HG03025 (cell line): ENCODE measurements at regions not wholly inside any gene's neighbourhood (a gene's known extent, or its start where the extent isn't known, plus 50 kb on each side); places are given as distances from the start of the nearest gene placed in this dataset.

Experiments
- ATAC-seq: cut with Tn5 transposase; IDR thresholded peaks from one replicate; pipeline ENCODE4 v1.9.1; 2021; ENCODE audit warnings: mild to moderate bottlenecking, moderate library complexity; ENCODE audit not compliant: unreplicated experiment, low FRiP score

- no peak for ATAC-seq
These were observed 137.2 kb upstream of the EDNRA start for GRCh38 chr4:147343692-147344091.

DNA sequence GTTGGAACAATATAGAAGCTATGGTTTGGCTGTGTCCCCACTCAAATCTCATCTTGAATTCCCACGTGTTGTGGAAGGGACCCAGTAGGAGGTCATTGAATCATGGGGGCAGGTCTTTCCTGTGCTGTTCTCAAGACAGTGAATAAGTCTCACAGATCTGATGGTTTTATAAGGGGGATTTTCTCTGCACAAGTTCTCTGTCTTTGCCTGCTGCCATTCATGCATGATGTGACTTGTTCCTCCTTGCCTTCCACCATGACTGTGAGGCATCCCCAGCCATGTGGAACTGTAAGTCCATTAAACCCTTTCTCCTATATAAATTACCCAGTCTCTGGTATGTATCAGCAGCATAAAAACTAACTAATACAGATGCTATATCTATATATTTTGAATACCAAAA is 135.2 kb upstream of the EDNRA start:
- ATAC-seq, result no peak

DNA sequence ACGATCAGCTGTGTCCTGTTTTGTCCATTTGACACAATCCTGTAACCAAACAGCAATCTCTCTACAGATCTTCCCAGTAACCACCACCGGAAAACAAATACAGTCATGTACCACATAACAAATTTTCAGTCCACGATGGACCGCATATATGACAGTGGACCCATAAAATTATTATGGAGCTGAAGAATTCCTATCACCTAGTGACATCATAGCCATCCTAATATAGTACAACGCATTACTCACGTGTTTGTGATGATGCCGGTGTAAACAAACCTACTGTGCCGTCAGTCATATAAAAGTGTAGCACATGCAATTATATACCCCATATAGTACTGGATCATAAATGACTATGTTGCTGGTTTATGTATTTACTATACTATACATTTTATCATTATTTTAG is 133.7 kb upstream of the EDNRA start:
- no peak for ATAC-seq

GRCh38 chr4:147349193-147349592 is 131.7 kb upstream of the EDNRA start:
- no peak for ATAC-seq

GRCh38 chr4:147351083-147351787 is 129.7 kb upstream of the EDNRA start:
- ATAC-seq, result no peak

- ATAC-seq, result no peak
These were observed 126.7 kb upstream of the EDNRA start for GRCh38 chr4:147354237-147354636.

DNA sequence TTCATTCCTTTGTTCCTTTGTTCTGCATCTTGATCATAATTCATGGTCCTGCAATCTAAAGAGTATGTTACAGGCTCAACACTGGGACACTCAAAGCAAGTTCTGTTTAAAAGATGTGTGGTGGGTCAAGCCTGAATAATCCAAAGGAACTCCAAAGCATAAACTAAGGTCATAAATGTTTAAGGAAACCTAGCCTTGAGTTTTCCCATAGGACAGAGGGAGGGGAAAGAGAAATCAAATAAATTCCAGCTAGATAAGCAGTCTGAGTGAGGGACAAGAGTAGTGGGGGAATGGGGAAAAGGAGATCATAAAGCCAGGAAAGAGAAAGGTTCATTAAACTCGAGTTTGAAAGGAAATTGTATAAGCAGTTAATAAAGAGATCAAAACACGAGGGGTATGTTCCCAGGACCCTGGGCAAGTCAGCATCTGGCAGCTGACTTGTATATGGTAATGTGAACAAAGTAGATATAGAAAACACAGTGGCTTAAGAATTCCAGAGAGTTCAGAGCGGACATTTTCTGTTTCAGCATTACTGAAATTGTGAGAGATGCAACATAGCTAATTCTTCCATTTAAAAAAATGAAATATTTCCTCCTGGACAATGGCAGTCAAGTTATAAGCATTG is 125.8 kb upstream of the EDNRA start:
- ATAC-seq, result no peak

DNA sequence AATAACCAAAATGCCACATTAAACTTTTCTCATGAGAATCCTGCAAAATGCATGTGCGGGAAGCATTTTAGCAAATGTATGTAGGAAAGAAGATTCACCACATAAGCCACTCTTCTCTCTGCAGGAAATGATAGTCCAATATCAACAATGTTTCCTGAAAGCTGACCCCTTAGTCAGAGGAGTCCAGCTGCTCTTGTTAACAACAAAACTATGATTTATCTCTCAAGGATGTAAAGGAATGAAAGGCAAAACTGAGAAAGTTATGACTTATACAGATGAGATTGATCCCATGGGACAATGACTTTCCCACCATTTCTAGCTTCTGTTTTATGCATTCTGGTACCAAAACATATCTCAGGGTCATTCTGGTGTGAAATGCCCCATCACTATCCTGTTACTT is 125.0 kb upstream of the EDNRA start:
- ATAC-seq, result no peak

GRCh38 chr4:147360301-147360700 is 120.6 kb upstream of the EDNRA start:
- ATAC-seq, result no peak

- no peak for ATAC-seq
These were observed 119.2 kb upstream of the EDNRA start for GRCh38 chr4:147361726-147362125.

DNA sequence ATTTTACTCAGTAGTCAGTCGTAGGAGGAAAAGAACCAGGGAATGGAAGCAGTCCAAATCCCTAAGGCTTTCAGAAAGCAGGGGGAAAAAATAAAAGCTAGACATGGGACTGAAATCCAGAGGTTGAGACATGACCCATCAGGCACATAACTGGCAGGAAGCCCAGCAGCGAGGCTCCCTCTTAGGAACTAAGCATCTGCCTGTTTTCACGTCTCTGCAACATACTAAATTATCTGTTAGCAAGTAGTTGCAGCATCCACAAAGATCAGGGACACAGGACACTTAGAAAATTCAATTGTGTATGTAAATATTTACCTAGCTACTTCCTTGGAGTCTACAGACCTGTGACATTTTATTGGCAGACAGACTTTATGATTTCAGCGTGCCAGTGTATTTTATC is 118.0 kb upstream of the EDNRA start:
- ATAC-seq, result no peak

- ATAC-seq, result no peak
These were observed 117.4 kb upstream of the EDNRA start for GRCh38 chr4:147363514-147363913.

DNA sequence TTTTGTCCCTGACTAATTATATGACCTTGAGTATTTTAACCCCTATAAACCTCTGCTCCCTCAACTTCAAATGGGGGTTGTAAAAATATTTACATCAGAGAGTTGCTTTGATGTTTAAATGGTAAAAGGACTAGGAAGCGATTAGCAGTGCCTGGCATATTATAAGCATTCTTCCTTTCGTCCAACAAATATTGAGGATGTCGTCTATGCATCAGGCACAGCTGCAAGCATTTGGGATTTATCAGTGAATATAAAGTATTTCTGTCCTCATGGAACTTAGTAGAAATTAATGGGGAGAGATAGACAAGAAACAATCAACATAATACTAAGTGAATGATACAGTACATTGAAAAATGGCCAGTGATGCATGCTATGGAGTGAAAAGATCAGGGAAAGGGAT is 115.5 kb upstream of the EDNRA start:
- no peak for ATAC-seq

DNA sequence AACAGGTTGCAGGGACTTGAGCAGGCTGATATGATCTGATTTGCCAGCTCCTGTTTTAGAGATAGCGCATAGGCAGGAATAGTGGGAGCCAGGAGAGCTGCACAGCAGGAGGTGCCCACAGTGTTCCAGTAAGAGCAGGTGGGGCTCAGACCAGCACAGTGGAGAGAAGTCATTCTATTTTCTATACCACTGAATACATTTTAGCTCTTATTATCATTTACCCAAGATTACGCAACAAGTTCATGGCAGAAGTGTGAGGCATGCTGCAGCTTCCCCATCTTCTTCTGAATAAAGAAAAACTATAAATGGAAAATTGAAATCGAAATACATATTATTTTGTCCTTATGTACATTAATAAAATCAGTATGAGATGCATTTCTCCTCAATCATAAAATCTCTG is 114.7 kb upstream of the EDNRA start:
- ATAC-seq, result no peak

GRCh38 chr4:147367891-147368290 is 113.0 kb upstream of the EDNRA start:
- ATAC-seq, result no peak

DNA sequence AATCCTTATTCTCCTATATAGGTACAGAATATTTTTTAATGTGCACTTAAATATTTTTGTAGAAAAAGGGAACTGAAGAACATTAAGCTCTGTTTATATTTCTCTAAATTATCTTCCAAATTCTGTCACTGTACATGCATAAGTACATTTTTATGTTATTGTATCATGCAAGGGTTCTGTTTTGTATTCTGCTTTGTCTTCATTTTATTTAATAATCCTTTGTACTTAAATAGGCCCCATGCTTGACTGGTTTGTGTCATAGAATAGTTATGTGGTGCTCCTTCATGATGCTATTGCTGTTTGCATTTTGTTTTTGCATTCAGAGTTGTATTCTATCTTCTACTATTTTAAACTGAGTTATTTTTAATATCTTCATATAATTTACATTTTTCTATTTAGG is 111.9 kb upstream of the EDNRA start:
- ATAC-seq, result no peak

DNA sequence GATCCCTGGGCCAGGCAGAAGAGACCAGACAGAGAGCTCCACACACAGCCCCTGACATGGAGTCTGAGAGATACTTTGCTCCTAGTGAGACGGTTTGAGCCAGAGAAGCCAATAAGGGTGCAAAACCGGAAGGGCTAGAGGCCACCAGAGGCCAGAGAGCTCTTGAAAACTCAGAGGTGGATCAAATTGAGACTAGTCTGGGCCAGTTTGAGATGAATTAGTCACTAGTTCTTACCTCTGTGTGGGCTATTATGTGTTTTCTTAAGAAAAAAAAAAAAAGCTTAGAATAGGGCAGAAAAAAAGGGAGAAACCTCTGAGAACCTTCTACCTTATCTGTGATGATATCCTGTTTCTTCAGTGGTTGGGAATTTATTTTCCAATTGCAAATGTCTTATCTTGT is 110.4 kb upstream of the EDNRA start:
- no peak for ATAC-seq

DNA sequence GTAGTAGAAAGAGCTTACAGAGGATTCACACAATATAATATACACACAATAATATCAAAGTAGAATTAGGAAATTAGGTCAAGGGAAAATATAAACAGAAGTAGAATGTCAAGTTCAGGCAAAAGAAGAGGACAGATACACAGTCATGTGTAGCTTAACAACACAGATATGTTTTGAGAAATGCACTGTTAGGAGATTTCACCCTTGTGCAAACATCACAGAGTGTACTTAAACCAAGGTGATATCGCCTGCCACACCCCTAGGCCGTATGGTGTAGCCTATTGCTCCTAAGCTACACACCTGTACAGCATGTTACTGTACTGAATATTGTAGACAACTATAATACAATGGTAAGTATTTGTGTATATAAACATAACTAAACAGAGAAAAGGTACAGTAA is 110.0 kb upstream of the EDNRA start:
- no peak for ATAC-seq

GRCh38 chr4:147371661-147372060 is 109.2 kb upstream of the EDNRA start:
- no peak for ATAC-seq

GRCh38 chr4:147378780-147379179 is 102.1 kb upstream of the EDNRA start:
- no peak for ATAC-seq

- ATAC-seq, result no peak
These were observed 99.1 kb upstream of the EDNRA start for GRCh38 chr4:147381749-147382148.

GRCh38 chr4:147388018-147388417 is 92.9 kb upstream of the EDNRA start:
- no peak for ATAC-seq

DNA sequence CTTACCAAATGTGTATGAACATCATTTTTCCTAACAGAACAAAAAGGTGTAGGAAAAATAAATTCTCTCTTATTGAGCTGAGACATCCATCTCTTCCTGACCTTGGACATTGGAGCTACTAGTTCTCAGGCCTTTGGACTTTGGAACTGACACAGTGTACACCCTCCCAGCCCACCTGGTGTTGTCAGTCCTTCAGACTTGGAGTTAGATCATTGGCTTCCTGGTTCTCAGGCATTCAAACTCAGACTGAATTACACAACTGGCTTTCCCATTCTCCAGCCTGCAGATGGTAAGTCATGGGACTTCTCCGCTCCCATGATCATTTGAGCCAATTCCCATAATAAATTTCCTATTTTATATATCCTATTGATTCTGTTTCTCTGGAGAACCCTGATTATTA is 84.8 kb upstream of the EDNRA start:
- ATAC-seq, result no peak
